ENCODE measurements at regions not wholly inside any gene's neighbourhood (a gene's known extent, or its start where the extent isn't known, plus 50 kb on each side); places are given as distances from the start of the nearest gene placed in this dataset.

- TF ChIP-seq EZH2 (IDR thresholded peaks at IDR 0.05; ENCODE audit: borderline replicate concordance, low read depth, low read length, severe bottlenecking), result no peak
- no peak for TF ChIP-seq MAX (IDR thresholded peaks at IDR 0.05; ENCODE audit: insufficient read depth, insufficient read length)
These were observed 79.2 kb upstream of the CACNA1A start for GRCh38 chr19:13585512-13585911.
